ENCODE measurements at regions not wholly inside any gene's neighbourhood (a gene's known extent, or its start where the extent isn't known, plus 50 kb on each side); places are given as distances from the start of the nearest gene placed in this dataset.
"Not testable (repeated sequence)": the region's sequence is repeated elsewhere in the genome, so short reads cannot be mapped to it uniquely, and the experiment has no call there.

- ATAC-seq (peak in 1 of 2 donors; percentile 23), DNase-seq (no peak)
- intact Hi-C loops (cut with DNase I), result no loop called here
These were observed 221.8 kb downstream of the KIT start for GRCh38 chr4:54879576-54879975.

GRCh38 chr4:54877006-54877405 lies 219.2 kb downstream of the KIT start:
- ATAC-seq, result no peak
- intact Hi-C loops (cut with DNase I), result no loop called here

GRCh38 chr4:54872261-54872660 lies 214.5 kb downstream of the KIT start:
- no peak for DNase-seq
- ATAC-seq, result no peak
- intact Hi-C loops (cut with DNase I), result no loop called here

More at GRCh38 chr4:54877006-54877405, 219.2 kb downstream of the KIT start:
- DNase-seq, result no peak

GRCh38 chr4:54863571-54864255 lies 206.0 kb downstream of the KIT start:
- no peak for DNase-seq
- intact Hi-C loops (cut with DNase I), result no loop called here
- ATAC-seq, result no peak

- intact Hi-C loops (cut with DNase I), result no loop called here
- DNase-seq (no peak), ATAC-seq (no peak)
These were observed 203.4 kb downstream of the KIT start for GRCh38 chr4:54861201-54861600.

- DNase-seq, result no peak
These were observed 197.6 kb downstream of the KIT start for GRCh38 chr4:54855191-54855854.

GRCh38 chr4:54852602-54853001 lies 194.8 kb downstream of the KIT start:
- DNase-seq (no peak), ATAC-seq (no peak)
- intact Hi-C loops (cut with DNase I), result no loop called here

More at GRCh38 chr4:54855191-54855854, 197.6 kb downstream of the KIT start:
- intact Hi-C loops (cut with DNase I), result no loop called here
- ATAC-seq, result peak in 1 of 2 donors; percentile 55

GRCh38 chr4:54852054-54852453 lies 194.3 kb downstream of the KIT start:
- ATAC-seq (no peak), DNase-seq (no peak)
- intact Hi-C loops (cut with DNase I), result no loop called here

- ATAC-seq (no peak), DNase-seq (no peak)
- intact Hi-C loops (cut with DNase I), result loop anchor here in 1 of 2 donors (5.0 to 10.0 kb wide), 2 partner anchors 170 to 523 kb away; no protein-coding TSS in a partner anchor
These were observed 187.2 kb downstream of the KIT start for GRCh38 chr4:54844911-54845310.

GRCh38 chr4:54843946-54844345 lies 186.2 kb downstream of the KIT start:
- DNase-seq (no peak), ATAC-seq (no peak)
- intact Hi-C loops (cut with DNase I), result loop anchor here in 1 of 2 donors (5.0 to 10.0 kb wide), 2 partner anchors 169 to 522 kb away; no protein-coding TSS in a partner anchor

- ATAC-seq, result peak in 1 of 2 donors; percentile 44
- intact Hi-C loops (cut with DNase I), result loop anchor here in 1 of 2 donors (5.0 to 10.0 kb wide), 2 partner anchors 168 to 521 kb away; no protein-coding TSS in a partner anchor
- DNase-seq, result peak; percentile 21
These were observed 185.3 kb downstream of the KIT start for GRCh38 chr4:54843106-54843505.

- DNase-seq (no peak), ATAC-seq (no peak)
- intact Hi-C loops (cut with DNase I), result loop anchor here in 1 of 2 donors (5.0 to 10.0 kb wide), 2 partner anchors 168 to 520 kb away; no protein-coding TSS in a partner anchor
These were observed 184.9 kb downstream of the KIT start for GRCh38 chr4:54842656-54843055.

- DNase-seq (no peak), ATAC-seq (no peak)
- intact Hi-C loops (cut with DNase I), result loop anchor here in 1 of 2 donors (5.0 to 10.0 kb wide), 2 partner anchors 167 to 520 kb away; no protein-coding TSS in a partner anchor
These were observed 184.5 kb downstream of the KIT start for GRCh38 chr4:54842226-54842625.

- intact Hi-C loops (cut with DNase I), result loop anchor here in 1 of 2 donors (5.0 to 10.0 kb wide), 2 partner anchors 166 to 519 kb away; no protein-coding TSS in a partner anchor
- DNase-seq, result peak; percentile 17
- ATAC-seq, result peak; percentile 33 to 74
These were observed 183.4 kb downstream of the KIT start for GRCh38 chr4:54840992-54841768.

GRCh38 chr4:54840430-54840829 lies 182.7 kb downstream of the KIT start:
- no peak for DNase-seq
- ATAC-seq, result no peak
- intact Hi-C loops (cut with DNase I), result loop anchor here in 1 of 2 donors (5.0 to 10.0 kb wide), 2 partner anchors 166 to 518 kb away; no protein-coding TSS in a partner anchor

GRCh38 chr4:54838301-54838700 lies 180.5 kb downstream of the KIT start:
- intact Hi-C loops (cut with DNase I), result no loop called here
- DNase-seq (no peak), ATAC-seq (no peak)

- intact Hi-C loops (cut with DNase I), result no loop called here
- no peak for ATAC-seq
- DNase-seq, result no peak
These were observed 179.9 kb downstream of the KIT start for GRCh38 chr4:54837576-54838140.

- ATAC-seq; intact Hi-C loops (cut with DNase I); DNase-seq: not testable (repeated sequence)
These were observed 170.6 kb downstream of the KIT start for GRCh38 chr4:54828361-54828760.

- intact Hi-C loops (cut with DNase I), result no loop called here
- ATAC-seq, result no peak
- DNase-seq, result no peak
These were observed 165.9 kb downstream of the KIT start for GRCh38 chr4:54823616-54824015.
